ENCODE measurements at regions not wholly inside any gene's neighbourhood (a gene's known extent, or its start where the extent isn't known, plus 50 kb on each side); places are given as distances from the start of the nearest gene placed in this dataset.
A peak's percentile ranks its signal among the peaks of the same experiment; 100 is the strongest.

- TF ChIP-seq TARDBP (IDR thresholded peaks at IDR 0.05) (no peak), ELF4 (IDR thresholded peaks at IDR 0.05) (no peak), HDGF (IDR thresholded peaks at IDR 0.05; ENCODE audit: borderline replicate concordance) (no peak), NFRKB (IDR thresholded peaks at IDR 0.05) (no peak), BHLHE40 (IDR thresholded peaks at IDR 0.05; ENCODE audit: borderline replicate concordance) (no peak), PKNOX1 (IDR thresholded peaks at IDR 0.05) (no peak), FOXK2 (IDR thresholded peaks at IDR 0.05) (no peak), SUZ12 (IDR thresholded peaks at IDR 0.05) (no peak), L3MBTL2 (conservative IDR thresholded peaks at IDR 0.05) (no peak), ARNT (IDR thresholded peaks at IDR 0.05) (no peak), SP1 (IDR thresholded peaks at IDR 0.05) (no peak), LEF1 (IDR thresholded peaks at IDR 0.05; ENCODE audit: borderline replicate concordance) (no peak), FOXM1 (IDR thresholded peaks at IDR 0.05; ENCODE audit: borderline replicate concordance) (no peak), ZNF384 (IDR thresholded peaks at IDR 0.05) (no peak), CTBP1 (IDR thresholded peaks at IDR 0.05; ENCODE audit: borderline replicate concordance) (no peak), FOXA1 (IDR thresholded peaks at IDR 0.05) (no peak)
- ChIA-PET CTCF (no interaction called here), POLR2A (no interaction called here)
- no peak for DNase-seq (ENCODE audit: extremely low spot score)
Observed at GRCh38 chr12:115204957-115205754, 521.2 kb upstream of the TBX3 start.

- TF ChIP-seq SP1 (IDR thresholded peaks at IDR 0.05): no peak
- no peak for TF ChIP-seq BHLHE40 (IDR thresholded peaks at IDR 0.05; ENCODE audit: borderline replicate concordance)
- no peak for TF ChIP-seq ELF4 (IDR thresholded peaks at IDR 0.05)
- TF ChIP-seq SUZ12 (IDR thresholded peaks at IDR 0.05): no peak
- no peak for TF ChIP-seq ZNF384 (IDR thresholded peaks at IDR 0.05)
- no peak for TF ChIP-seq FOXK2 (IDR thresholded peaks at IDR 0.05)
- no peak for TF ChIP-seq NFRKB (IDR thresholded peaks at IDR 0.05)
- TF ChIP-seq FOXA1 (IDR thresholded peaks at IDR 0.05): no peak
- no peak for TF ChIP-seq PKNOX1 (IDR thresholded peaks at IDR 0.05)
- TF ChIP-seq L3MBTL2 (conservative IDR thresholded peaks at IDR 0.05): no peak
- no peak for TF ChIP-seq LEF1 (IDR thresholded peaks at IDR 0.05; ENCODE audit: borderline replicate concordance)
- TF ChIP-seq ARNT (IDR thresholded peaks at IDR 0.05): no peak
- TF ChIP-seq TARDBP (IDR thresholded peaks at IDR 0.05): no peak
- no peak for TF ChIP-seq FOXM1 (IDR thresholded peaks at IDR 0.05; ENCODE audit: borderline replicate concordance)
- no peak for TF ChIP-seq HDGF (IDR thresholded peaks at IDR 0.05; ENCODE audit: borderline replicate concordance)
- TF ChIP-seq CTBP1 (IDR thresholded peaks at IDR 0.05; ENCODE audit: borderline replicate concordance): no peak
- CTCF ChIA-PET: no interaction called here
- DNase-seq (ENCODE audit: extremely low spot score): no peak
- POLR2A ChIA-PET: no interaction called here
Observed at GRCh38 chr12:115203701-115204100, 519.7 kb upstream of the TBX3 start.

- DNase-seq (ENCODE audit: extremely low spot score): no peak
- ChIA-PET POLR2A (interaction anchor here (0.6 to 1.1 kb wide), 2 partner anchors 33 to 517 kb away, joined by 3 to 4 read pairs; no protein-coding TSS in a partner anchor), CTCF (no interaction called here)
- no peak for TF ChIP-seq PKNOX1 (IDR thresholded peaks at IDR 0.05)
- TF ChIP-seq FOXK2 (IDR thresholded peaks at IDR 0.05): no peak
- TF ChIP-seq ELF4 (IDR thresholded peaks at IDR 0.05): no peak
- TF ChIP-seq HDGF (IDR thresholded peaks at IDR 0.05; ENCODE audit: borderline replicate concordance): no peak
- no peak for TF ChIP-seq NFRKB (IDR thresholded peaks at IDR 0.05)
- TF ChIP-seq TARDBP (IDR thresholded peaks at IDR 0.05): no peak
- TF ChIP-seq FOXA1 (IDR thresholded peaks at IDR 0.05): no peak
Observed at GRCh38 chr12:115201966-115202365, 518.0 kb upstream of the TBX3 start.

GRCh38 chr12:115199831-115200230 lies 515.9 kb upstream of the TBX3 start:
- no peak for DNase-seq (ENCODE audit: extremely low spot score)
- ChIA-PET POLR2A (no interaction called here), CTCF (no interaction called here)
- no peak for TF ChIP-seq TARDBP (IDR thresholded peaks at IDR 0.05)
- TF ChIP-seq SUZ12 (IDR thresholded peaks at IDR 0.05): no peak
- no peak for TF ChIP-seq HDGF (IDR thresholded peaks at IDR 0.05; ENCODE audit: borderline replicate concordance)
- TF ChIP-seq FOXA1 (IDR thresholded peaks at IDR 0.05): no peak
- TF ChIP-seq FOXM1 (IDR thresholded peaks at IDR 0.05; ENCODE audit: borderline replicate concordance): no peak

GRCh38 chr12:115194857-115195256 lies 510.9 kb upstream of the TBX3 start:
- DNase-seq (ENCODE audit: extremely low spot score): peak; percentile 19
- CTCF ChIA-PET: interaction anchor here (0.5 kb wide), 1 partner anchor 435 kb away, joined by 4 read pairs; no protein-coding TSS in a partner anchor
- TF ChIP-seq CTBP1 (IDR thresholded peaks at IDR 0.05; ENCODE audit: borderline replicate concordance): peak; percentile 44
- TF ChIP-seq HDGF (IDR thresholded peaks at IDR 0.05; ENCODE audit: borderline replicate concordance): no peak
- peak; percentile 62; the same call in 1 of the 2 replicates for TF ChIP-seq FOXM1 (IDR thresholded peaks at IDR 0.05; ENCODE audit: borderline replicate concordance)
- TF ChIP-seq ARNT (IDR thresholded peaks at IDR 0.05): peak; percentile 42; the same call in 1 of the 2 replicates
- POLR2A ChIA-PET: interaction anchor here (0.6 kb wide), 1 partner anchor 271 kb away, joined by 3 read pairs; no protein-coding TSS in a partner anchor

- CTCF ChIA-PET: no interaction called here
- peak; percentile 25 for DNase-seq (ENCODE audit: extremely low spot score)
Observed at GRCh38 chr12:115194448-115194847, 510.5 kb upstream of the TBX3 start.

More at GRCh38 chr12:115194448-115194847, 510.5 kb upstream of the TBX3 start:
- POLR2A ChIA-PET: interaction anchor here (0.6 kb wide), 1 partner anchor 271 kb away, joined by 3 read pairs; no protein-coding TSS in a partner anchor
- TF ChIP-seq ARNT (IDR thresholded peaks at IDR 0.05) (no peak), FOXA1 (IDR thresholded peaks at IDR 0.05) (no peak), PKNOX1 (IDR thresholded peaks at IDR 0.05) (peak; percentile 70)
